ENCODE measurements at regions not wholly inside any gene's neighbourhood (a gene's known extent, or its start where the extent isn't known, plus 50 kb on each side); places are given as distances from the start of the nearest gene placed in this dataset.

DNA sequence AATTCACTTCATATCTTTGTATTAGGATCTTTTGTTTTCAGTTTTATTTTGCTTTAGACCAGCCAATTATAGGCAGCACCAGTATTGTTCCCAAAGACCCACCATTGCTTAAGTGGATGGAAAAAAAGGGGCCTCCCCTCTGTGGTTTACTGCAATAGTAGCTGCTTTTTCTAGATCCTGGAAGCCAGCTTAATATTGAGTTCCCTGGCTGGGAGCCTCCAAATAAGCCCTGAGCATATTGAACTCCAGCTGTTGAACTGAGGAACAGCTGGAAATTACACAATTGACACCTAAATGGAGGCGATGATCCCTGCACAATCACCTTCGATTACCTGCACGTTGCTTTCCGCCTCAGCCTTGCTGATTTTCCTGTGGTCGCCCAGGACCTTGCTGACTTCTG is 576.0 kb downstream of the SOX6 start:
- Histone ChIP-seq H3K27ac (no peak overlapping the region), H3K36me3 (no peaks in the 10 kb centered on the region), H3K27me3 (no peaks in the 10 kb centered on the region), H3K9me3 (no peaks in the 10 kb centered on the region), H3K4me3 (no peak overlapping the region), H3K4me1 (no peaks in the 10 kb centered on the region)
- TF ChIP-seq EP300 (IDR thresholded peaks at IDR 0.05; ENCODE audit: low read depth) (no peak), POLR2AphosphoS5 (IDR thresholded peaks at IDR 0.05) (no peak), POLR2A (IDR thresholded peaks at IDR 0.05) (no peak)
- TF ChIP-seq, protein P1, sequence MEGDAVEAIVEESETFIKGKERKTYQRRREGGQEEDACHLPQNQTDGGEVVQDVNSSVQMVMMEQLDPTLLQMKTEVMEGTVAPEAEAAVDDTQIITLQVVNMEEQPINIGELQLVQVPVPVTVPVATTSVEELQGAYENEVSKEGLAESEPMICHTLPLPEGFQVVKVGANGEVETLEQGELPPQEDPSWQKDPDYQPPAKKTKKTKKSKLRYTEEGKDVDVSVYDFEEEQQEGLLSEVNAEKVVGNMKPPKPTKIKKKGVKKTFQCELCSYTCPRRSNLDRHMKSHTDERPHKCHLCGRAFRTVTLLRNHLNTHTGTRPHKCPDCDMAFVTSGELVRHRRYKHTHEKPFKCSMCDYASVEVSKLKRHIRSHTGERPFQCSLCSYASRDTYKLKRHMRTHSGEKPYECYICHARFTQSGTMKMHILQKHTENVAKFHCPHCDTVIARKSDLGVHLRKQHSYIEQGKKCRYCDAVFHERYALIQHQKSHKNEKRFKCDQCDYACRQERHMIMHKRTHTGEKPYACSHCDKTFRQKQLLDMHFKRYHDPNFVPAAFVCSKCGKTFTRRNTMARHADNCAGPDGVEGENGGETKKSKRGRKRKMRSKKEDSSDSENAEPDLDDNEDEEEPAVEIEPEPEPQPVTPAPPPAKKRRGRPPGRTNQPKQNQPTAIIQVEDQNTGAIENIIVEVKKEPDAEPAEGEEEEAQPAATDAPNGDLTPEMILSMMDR (IDR thresholded peaks at IDR 0.05): no peak
- DNase-seq: no peak
- in situ Hi-C loops (cut with MboI; ENCODE audit: low pct_ligation_motif_present in 1 of 4, low pct_unique_long_range_greater_than_20kb in 1 of 4, low sequenced_read_pairs in 3 of 4) (no loop called here), intact Hi-C loops (cut with DNase I; ENCODE audit: low total_unique reads) (no loop called here)
- WGBS, 2 donors (ENCODE audit: low coverage in 1 of 2): 74% methylated on average over 5 of the region's 5 CpGs; no CpG with 5 or more reads in 1 of the 2 donors

DNA sequence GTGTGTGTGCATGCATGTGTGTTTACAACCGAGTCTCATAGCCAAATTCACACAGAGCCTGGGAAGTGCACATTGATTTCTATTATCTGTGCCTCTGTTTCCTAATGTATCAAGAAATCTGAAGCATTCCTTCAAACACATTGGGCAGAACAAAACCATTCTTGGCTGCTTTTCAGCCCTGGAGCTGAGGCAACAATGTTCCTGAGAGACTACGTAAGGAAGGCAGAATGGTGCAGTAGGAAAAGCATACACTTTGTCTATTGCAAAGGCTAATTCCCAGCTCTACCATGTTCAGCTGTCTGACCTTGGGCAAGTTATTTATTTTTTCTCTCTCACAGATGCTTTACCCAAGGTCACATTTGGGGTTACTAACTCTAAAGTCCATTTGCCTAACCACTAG is 575.5 kb downstream of the SOX6 start:
- no peaks in the 10 kb centered on the region for H3K36me3 ChIP-seq
- no peak for DNase-seq
- no peaks in the 10 kb centered on the region for H3K9me3 ChIP-seq
- 66% methylated on average over 2 of the region's 2 CpGs; no CpG with 5 or more reads in 1 of the 2 donors for WGBS, 2 donors (ENCODE audit: low coverage in 1 of 2)
- no peaks in the 10 kb centered on the region for H3K27me3 ChIP-seq
- in situ Hi-C loops (cut with MboI; ENCODE audit: low pct_ligation_motif_present in 1 of 4, low pct_unique_long_range_greater_than_20kb in 1 of 4, low sequenced_read_pairs in 3 of 4): no loop called here
- H3K4me3 ChIP-seq: no peak overlapping the region
- no peaks in the 10 kb centered on the region for H3K4me1 ChIP-seq
- H3K27ac ChIP-seq: no peak overlapping the region
- intact Hi-C loops (cut with DNase I; ENCODE audit: low total_unique reads): no loop called here
- no peak for TF ChIP-seq EP300 (IDR thresholded peaks at IDR 0.05; ENCODE audit: low read depth)
- no peak for TF ChIP-seq POLR2A (IDR thresholded peaks at IDR 0.05)
- TF ChIP-seq POLR2AphosphoS5 (IDR thresholded peaks at IDR 0.05): no peak
- TF ChIP-seq, protein P1 (IDR thresholded peaks at IDR 0.05): no peak

DNA sequence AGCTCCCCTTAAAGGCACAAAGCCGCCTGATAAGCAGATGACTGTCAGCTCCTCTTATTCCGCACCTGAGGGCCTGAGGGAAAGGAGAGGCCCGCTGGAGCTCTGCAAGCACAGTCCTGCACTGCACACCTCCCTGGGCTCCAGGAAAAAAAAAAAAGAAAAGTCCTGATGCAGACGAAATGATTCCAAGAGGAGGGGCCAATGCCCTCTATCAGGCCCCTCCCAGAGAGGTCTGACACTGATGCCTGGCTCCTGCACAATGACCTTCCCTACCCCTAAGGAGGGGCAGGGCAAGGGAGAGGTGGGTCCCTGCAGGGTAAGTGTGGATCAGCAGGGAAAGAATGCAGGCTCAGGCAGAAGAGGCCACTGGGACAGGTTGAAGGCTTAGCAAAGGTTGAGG is 572.7 kb downstream of the SOX6 start:
- 33 to 77% methylated on average over 1 to 4 of the region's 4 CpGs for WGBS, 2 donors (ENCODE audit: low coverage in 1 of 2)
- H3K9me3 ChIP-seq: no peaks in the 10 kb centered on the region
- no peaks in the 10 kb centered on the region for H3K27me3 ChIP-seq
- TF ChIP-seq POLR2A (IDR thresholded peaks at IDR 0.05): no peak
- TF ChIP-seq EP300 (IDR thresholded peaks at IDR 0.05; ENCODE audit: low read depth): no peak
- TF ChIP-seq, protein P1 (IDR thresholded peaks at IDR 0.05): no peak
- TF ChIP-seq POLR2AphosphoS5 (IDR thresholded peaks at IDR 0.05): no peak
- no peak overlapping the region for H3K27ac ChIP-seq
- in situ Hi-C loops (cut with MboI; ENCODE audit: low pct_ligation_motif_present in 1 of 4, low pct_unique_long_range_greater_than_20kb in 1 of 4, low sequenced_read_pairs in 3 of 4) (no loop called here), intact Hi-C loops (cut with DNase I; ENCODE audit: low total_unique reads) (no loop called here)
- no peaks in the 10 kb centered on the region for H3K36me3 ChIP-seq
- H3K4me3 ChIP-seq: no peak overlapping the region
- DNase-seq: no peak
- H3K4me1 ChIP-seq: no peaks in the 10 kb centered on the region

DNA sequence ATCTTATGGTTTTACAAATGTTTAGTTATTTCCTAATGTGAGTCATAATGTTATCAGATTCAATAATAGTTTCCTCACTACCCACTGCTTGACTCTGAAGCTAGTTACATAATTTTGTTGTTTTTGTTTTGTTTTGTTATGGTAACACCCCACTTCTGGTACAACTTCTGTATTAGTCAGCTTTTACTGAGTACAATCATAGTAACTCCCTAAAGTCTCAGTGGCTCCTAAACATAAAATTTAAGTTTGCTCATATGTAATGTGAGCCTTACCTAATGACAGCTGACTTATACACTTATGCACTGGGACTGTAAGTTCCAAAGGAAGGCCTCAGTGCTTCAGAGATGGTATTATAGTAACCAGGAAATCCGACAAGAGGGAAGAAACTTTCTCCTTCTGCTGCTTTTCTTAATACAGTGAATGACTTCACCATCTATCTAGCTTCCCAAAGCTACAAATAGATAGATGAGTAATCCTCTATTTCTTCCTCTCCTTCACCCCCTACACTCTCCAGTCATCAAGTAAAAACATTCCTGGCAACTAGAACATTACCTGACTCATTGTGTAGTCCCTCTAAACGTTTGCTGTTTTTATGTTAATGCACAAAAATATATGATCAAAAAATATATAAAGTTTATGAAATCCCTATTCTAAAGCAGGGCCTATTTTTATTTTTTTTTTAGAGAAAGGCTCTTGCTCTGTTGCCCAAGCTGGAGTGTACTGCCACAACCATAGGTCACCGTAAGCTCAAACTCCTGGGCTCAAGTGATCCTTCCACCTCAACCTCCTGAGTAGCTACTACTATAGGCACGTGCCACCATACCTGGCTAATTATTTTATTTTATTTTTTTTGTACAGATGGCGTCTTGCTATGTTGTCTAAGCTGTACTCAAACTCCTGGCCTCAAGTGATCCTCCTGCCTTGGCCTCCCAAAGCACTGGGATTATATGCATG is 563.0 kb downstream of the SOX6 start:
- intact Hi-C loops (cut with DNase I; ENCODE audit: low total_unique reads) (no loop called here), in situ Hi-C loops (cut with MboI; ENCODE audit: low pct_ligation_motif_present in 1 of 4, low pct_unique_long_range_greater_than_20kb in 1 of 4, low sequenced_read_pairs in 3 of 4) (no loop called here)
- TF ChIP-seq POLR2A (IDR thresholded peaks at IDR 0.05) (no peak), POLR2AphosphoS5 (IDR thresholded peaks at IDR 0.05) (no peak), EP300 (IDR thresholded peaks at IDR 0.05; ENCODE audit: low read depth) (no peak)
- TF ChIP-seq, protein P1 (IDR thresholded peaks at IDR 0.05): no peak
- DNase-seq: no peak
- no peaks in the 10 kb centered on the region for H3K27me3 ChIP-seq
- H3K4me1 ChIP-seq: no peaks in the 10 kb centered on the region
- 71 to 84% methylated on average over 5 of the region's 5 CpGs for WGBS, 2 donors (ENCODE audit: low coverage in 1 of 2)
- H3K9me3 ChIP-seq: peaks cover 0 to 4% of the 10 kb centered on the region in 2 donors
- H3K36me3 ChIP-seq: no peaks in the 10 kb centered on the region
- no peak overlapping the region for H3K4me3 ChIP-seq
- H3K27ac ChIP-seq: no peak overlapping the region
